ENCODE measurements at regions not wholly inside any gene's neighbourhood (a gene's known extent, or its start where the extent isn't known, plus 50 kb on each side); places are given as distances from the start of the nearest gene placed in this dataset.

DNA sequence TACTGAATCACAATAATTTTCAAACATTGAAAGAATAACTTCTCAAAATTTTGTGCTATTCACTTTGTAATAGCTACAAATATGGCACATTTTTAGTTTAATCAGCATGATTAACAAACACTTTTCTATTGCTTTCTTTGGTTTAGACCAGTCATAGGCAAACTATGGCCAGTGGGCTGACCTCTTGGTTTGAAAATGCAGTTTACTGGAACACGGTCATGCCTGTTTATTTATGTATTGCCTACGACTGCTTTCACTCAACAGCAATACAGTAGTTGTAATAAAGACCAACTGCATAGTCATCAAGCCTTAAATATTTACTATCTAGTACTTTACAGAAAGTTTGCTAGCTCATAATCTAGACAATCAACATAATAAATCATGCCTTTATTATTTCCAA, 810.8 kb downstream of the TLE1 start:
- TF ChIP-seq, protein P1, sequence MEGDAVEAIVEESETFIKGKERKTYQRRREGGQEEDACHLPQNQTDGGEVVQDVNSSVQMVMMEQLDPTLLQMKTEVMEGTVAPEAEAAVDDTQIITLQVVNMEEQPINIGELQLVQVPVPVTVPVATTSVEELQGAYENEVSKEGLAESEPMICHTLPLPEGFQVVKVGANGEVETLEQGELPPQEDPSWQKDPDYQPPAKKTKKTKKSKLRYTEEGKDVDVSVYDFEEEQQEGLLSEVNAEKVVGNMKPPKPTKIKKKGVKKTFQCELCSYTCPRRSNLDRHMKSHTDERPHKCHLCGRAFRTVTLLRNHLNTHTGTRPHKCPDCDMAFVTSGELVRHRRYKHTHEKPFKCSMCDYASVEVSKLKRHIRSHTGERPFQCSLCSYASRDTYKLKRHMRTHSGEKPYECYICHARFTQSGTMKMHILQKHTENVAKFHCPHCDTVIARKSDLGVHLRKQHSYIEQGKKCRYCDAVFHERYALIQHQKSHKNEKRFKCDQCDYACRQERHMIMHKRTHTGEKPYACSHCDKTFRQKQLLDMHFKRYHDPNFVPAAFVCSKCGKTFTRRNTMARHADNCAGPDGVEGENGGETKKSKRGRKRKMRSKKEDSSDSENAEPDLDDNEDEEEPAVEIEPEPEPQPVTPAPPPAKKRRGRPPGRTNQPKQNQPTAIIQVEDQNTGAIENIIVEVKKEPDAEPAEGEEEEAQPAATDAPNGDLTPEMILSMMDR (IDR thresholded peaks at IDR 0.05), result no peak
- TF ChIP-seq EP300 (IDR thresholded peaks at IDR 0.05) (no peak), POLR2A (IDR thresholded peaks at IDR 0.05) (no peak)

Data from sigmoid colon (tissue), 4 donors.